Neural cell (in vitro differentiated cells): ENCODE measurements at regions not wholly inside any gene's neighbourhood (a gene's known extent, or its start where the extent isn't known, plus 50 kb on each side); places are given as distances from the start of the nearest gene placed in this dataset.

ENCODE experiments used
- H2AFZ ChIP-seq: fragments of 200-600, 300-800 bp; sonication (generic), shearing (Covaris generic); 2 replicates; pipeline ENCODE4 v1.6.0; 2014; ENCODE audit warnings: low read depth, mild to moderate bottlenecking, antibody characterized with exemption, low read length, moderate library complexity
- H3F3A ChIP-seq: fragments of 200-600 bp; shearing (Covaris generic); 2 replicates; pipeline ENCODE4 v1.6.1; 2016; ENCODE audit warnings: mild to moderate bottlenecking, moderate library complexity, mixed read lengths, antibody characterized with exemption, low read length; ENCODE audit not compliant: insufficient read depth, poor library complexity, severe bottlenecking
- H3K27ac ChIP-seq: fragments of 200-600, 300-800 bp; sonication (generic), shearing (Covaris generic); 2 replicates; pipeline ENCODE4 v1.5.1; 2014; ENCODE audit warnings: mild to moderate bottlenecking, low read length, moderate library complexity
- H3K27me3 ChIP-seq: fragments of 300-800, 200-600 bp; sonication (generic), shearing (Covaris generic); 2 replicates; pipeline ENCODE4 v1.6.0; 2014; ENCODE audit warnings: mild to moderate bottlenecking, low read depth, low read length, moderate library complexity; ENCODE audit not compliant: insufficient read depth
- H3K36me3 ChIP-seq: fragments of 300-800, 200-600 bp; sonication (generic), shearing (Covaris generic); 2 replicates; pipeline ENCODE4 v1.5.1; 2014; ENCODE audit warnings: mild to moderate bottlenecking, antibody characterized with exemption, low read length, moderate library complexity; ENCODE audit not compliant: insufficient read depth
- H3K4me2 ChIP-seq: fragments of 300-800, 200-600 bp; sonication (generic), shearing (Covaris generic); 2 replicates; pipeline ENCODE4 v1.6.0; 2014; ENCODE audit warnings: mild to moderate bottlenecking, low read length
- H3K4me3 ChIP-seq: fragments of 300-800, 200-600 bp; sonication (generic), shearing (Covaris generic); 2 replicates; pipeline ENCODE4 v1.5.1; 2014; ENCODE audit warnings: mild to moderate bottlenecking, low read length, moderate library complexity
- H3K79me2 ChIP-seq: fragments of 200-600 bp; shearing (Covaris generic); replicated peaks from 2 replicates; pipeline ENCODE4 v1.6.0; 2014; ENCODE audit warnings: mild to moderate bottlenecking, low read length, moderate library complexity; ENCODE audit not compliant: insufficient read depth
- H3K9ac ChIP-seq: fragments of 300-800, 200-600 bp; sonication (generic), shearing (Covaris generic); 2 replicates; pipeline ENCODE4 v1.6.1; 2016; ENCODE audit warnings: mild to moderate bottlenecking, low read length, mixed read lengths
- H3K9me2 ChIP-seq: fragments of 200-600 bp; shearing (Covaris generic); 2 replicates; pipeline ENCODE4 v1.6.1; 2016; ENCODE audit warnings: mild to moderate bottlenecking, low read length, mixed read lengths; ENCODE audit not compliant: insufficient read depth
- H3K9me3 ChIP-seq: fragments of 200-600, 300-800 bp; sonication (generic), shearing (Covaris generic); 2 replicates; pipeline ENCODE4 v1.6.1; 2016; ENCODE audit warnings: mild to moderate bottlenecking, mixed run types, low read length, moderate library complexity, mixed read lengths
- H4K20me1 ChIP-seq: fragments of 200-600 bp; shearing (Covaris generic); 2 replicates; pipeline ENCODE4 v1.6.1; 2016; ENCODE audit warnings: mild to moderate bottlenecking, mixed run types; ENCODE audit not compliant: insufficient read depth
- CTCF ChIP-seq: fragments of 450-650 bp; IDR thresholded peaks from 2 replicates; pipeline ENCODE4 v1.5.1; 2014; ENCODE audit warnings: antibody characterized with exemption, mild to moderate bottlenecking, moderate library complexity; ENCODE audit not compliant: poor library complexity, severe bottlenecking
- EP300 ChIP-seq: fragments of 450-650 bp; conservative IDR thresholded peaks from 2 replicates; pipeline ENCODE4 v1.6.1; 2014; ENCODE audit warnings: antibody characterized with exemption, mild to moderate bottlenecking, moderate library complexity; ENCODE audit not compliant: poor library complexity, severe bottlenecking
- EZH2 ChIP-seq: fragments of 200-600, 300-800 bp; shearing (Covaris generic), sonication (generic); IDR thresholded peaks from 2 replicates; pipeline ENCODE4 v1.6.1; 2014; ENCODE audit warnings: antibody characterized with exemption, low read length, borderline replicate concordance, mild to moderate bottlenecking; ENCODE audit not compliant: insufficient read depth, poor library complexity, severe bottlenecking
- MXI1 ChIP-seq: fragments of 450-650 bp; conservative IDR thresholded peaks from 2 replicates; pipeline ENCODE4 v1.6.1; 2014; ENCODE audit warnings: antibody characterized with exemption, mild to moderate bottlenecking; ENCODE audit not compliant: poor library complexity, severe bottlenecking
- POLR2AphosphoS5 ChIP-seq: IDR thresholded peaks from 2 replicates; pipeline ENCODE4 v1.6.1; 2012
- RAD21 ChIP-seq: fragments of 450-650 bp; conservative IDR thresholded peaks from 2 replicates; pipeline ENCODE4 v1.6.1; 2014; ENCODE audit warnings: antibody characterized with exemption, mild to moderate bottlenecking, moderate library complexity
- SMC3 ChIP-seq: fragments of 450-650 bp; conservative IDR thresholded peaks from 2 replicates; pipeline ENCODE4 v1.6.1; 2014; ENCODE audit warnings: antibody characterized with exemption, mild to moderate bottlenecking, moderate library complexity; ENCODE audit not compliant: poor library complexity
- TAF1 ChIP-seq: IDR thresholded peaks from 2 replicates; pipeline ENCODE4 v1.6.1; 2012; ENCODE audit warnings: low read depth
- TF ChIP-seq, protein P1 (sequence below): IDR thresholded peaks from 2 replicates; pipeline ENCODE4 v1.6.1; 2012; ENCODE audit warnings: borderline replicate concordance

- Histone ChIP-seq H3K36me3 (no peaks in the 10 kb centered on the region), H3F3A (no peaks in the 10 kb centered on the region), H3K9ac (no peak overlapping the region), H3K4me3 (no peak overlapping the region), H3K27ac (no peak overlapping the region), H3K9me3 (peaks cover 5% of the 10 kb centered on the region), H3K27me3 (no peaks in the 10 kb centered on the region), H3K9me2 (no peaks in the 10 kb centered on the region), H3K4me2 (no peak overlapping the region), H3K79me2 (no peaks in the 10 kb centered on the region), H4K20me1 (no peaks in the 10 kb centered on the region), H2AFZ (no peak overlapping the region)
- TF ChIP-seq CTCF, result no peak
- no peak for TF ChIP-seq TAF1
- TF ChIP-seq EP300, result no peak
- TF ChIP-seq, protein P1, sequence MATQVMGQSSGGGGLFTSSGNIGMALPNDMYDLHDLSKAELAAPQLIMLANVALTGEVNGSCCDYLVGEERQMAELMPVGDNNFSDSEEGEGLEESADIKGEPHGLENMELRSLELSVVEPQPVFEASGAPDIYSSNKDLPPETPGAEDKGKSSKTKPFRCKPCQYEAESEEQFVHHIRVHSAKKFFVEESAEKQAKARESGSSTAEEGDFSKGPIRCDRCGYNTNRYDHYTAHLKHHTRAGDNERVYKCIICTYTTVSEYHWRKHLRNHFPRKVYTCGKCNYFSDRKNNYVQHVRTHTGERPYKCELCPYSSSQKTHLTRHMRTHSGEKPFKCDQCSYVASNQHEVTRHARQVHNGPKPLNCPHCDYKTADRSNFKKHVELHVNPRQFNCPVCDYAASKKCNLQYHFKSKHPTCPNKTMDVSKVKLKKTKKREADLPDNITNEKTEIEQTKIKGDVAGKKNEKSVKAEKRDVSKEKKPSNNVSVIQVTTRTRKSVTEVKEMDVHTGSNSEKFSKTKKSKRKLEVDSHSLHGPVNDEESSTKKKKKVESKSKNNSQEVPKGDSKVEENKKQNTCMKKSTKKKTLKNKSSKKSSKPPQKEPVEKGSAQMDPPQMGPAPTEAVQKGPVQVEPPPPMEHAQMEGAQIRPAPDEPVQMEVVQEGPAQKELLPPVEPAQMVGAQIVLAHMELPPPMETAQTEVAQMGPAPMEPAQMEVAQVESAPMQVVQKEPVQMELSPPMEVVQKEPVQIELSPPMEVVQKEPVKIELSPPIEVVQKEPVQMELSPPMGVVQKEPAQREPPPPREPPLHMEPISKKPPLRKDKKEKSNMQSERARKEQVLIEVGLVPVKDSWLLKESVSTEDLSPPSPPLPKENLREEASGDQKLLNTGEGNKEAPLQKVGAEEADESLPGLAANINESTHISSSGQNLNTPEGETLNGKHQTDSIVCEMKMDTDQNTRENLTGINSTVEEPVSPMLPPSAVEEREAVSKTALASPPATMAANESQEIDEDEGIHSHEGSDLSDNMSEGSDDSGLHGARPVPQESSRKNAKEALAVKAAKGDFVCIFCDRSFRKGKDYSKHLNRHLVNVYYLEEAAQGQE, result no peak
- TF ChIP-seq SMC3, result no peak
- TF ChIP-seq MXI1, result no peak
- TF ChIP-seq RAD21, result no peak
- no peak for TF ChIP-seq EZH2
- no peak for TF ChIP-seq POLR2AphosphoS5
Observed at GRCh38 chr6:9851006-9851405, 563.9 kb downstream of the TFAP2A start.

DNA sequence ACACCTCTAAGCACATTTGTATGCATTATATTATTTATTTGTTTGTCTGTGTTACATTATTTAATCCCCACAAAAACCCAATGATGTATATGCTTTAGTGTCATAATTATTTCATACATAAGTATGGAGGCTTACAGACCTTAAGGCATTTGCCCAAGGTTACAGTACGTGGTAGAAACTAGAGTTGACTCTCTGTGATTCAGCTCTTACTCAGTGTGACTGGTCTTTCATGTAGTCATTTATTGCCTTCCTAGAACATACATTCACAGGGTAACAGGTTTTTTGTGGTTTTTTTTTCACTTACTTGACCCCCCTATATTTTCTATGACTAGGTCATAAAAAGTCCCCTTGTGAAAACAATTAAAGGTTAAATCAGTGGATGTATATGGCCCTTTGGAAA, 566.8 kb downstream of the TFAP2A start:
- Histone ChIP-seq H3K9me2 (no peaks in the 10 kb centered on the region), H4K20me1 (no peaks in the 10 kb centered on the region)
- TF ChIP-seq, protein P1, result no peak
- TF ChIP-seq EP300 (no peak), EZH2 (no peak), CTCF (no peak), TAF1 (no peak), POLR2AphosphoS5 (no peak), RAD21 (no peak), SMC3 (no peak), MXI1 (no peak)

More for the DNA sequence above, 566.8 kb downstream of the TFAP2A start:
- Histone ChIP-seq H3K27me3 (no peaks in the 10 kb centered on the region), H3K27ac (no peak overlapping the region), H3K36me3 (no peaks in the 10 kb centered on the region), H2AFZ (no peak overlapping the region), H3K4me2 (no peak overlapping the region), H3K4me3 (no peak overlapping the region), H3K9me3 (no peaks in the 10 kb centered on the region), H3K79me2 (no peaks in the 10 kb centered on the region), H3K9ac (no peak overlapping the region), H3F3A (no peaks in the 10 kb centered on the region)
